GM21529 (cell line): ENCODE measurements at regions not wholly inside any gene's neighbourhood (a gene's known extent, or its start where the extent isn't known, plus 50 kb on each side); places are given as distances from the start of the nearest gene placed in this dataset.

Experiments
- ATAC-seq: cut with Tn5 transposase; IDR thresholded peaks from one replicate; pipeline ENCODE4 v1.9.1; 2021; ENCODE audit not compliant: unreplicated experiment

DNA sequence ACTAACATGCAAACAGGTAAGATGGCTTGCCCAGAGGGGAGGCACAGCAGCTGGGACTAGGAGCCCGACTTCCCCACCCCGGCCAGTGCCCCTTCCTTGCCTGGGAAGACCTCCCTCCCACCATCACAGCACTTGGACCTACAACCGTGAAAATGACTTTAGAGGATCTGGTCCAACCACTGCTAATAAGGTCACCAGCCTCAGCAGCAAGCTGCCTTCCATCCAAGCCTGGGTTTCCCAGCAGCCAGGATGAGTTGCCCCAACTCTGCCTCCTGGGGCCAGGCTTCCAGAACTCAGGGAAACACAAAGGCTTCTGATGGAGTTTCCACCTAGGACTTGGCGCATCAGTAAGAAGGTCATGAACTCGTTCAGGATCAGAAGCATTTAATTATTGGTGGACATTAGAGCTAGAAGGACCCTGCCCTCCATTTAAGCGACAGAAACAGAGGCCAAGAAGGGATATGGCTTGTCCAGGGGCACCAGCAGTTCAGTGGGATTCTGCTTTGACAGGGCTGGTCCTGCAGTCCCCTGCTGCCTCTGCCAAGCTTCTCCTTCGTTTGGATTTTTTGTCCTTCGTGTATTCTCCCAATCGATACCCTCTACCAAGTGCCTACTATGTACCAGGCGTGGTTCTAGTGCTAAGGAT, 403.0 kb upstream of the ID2 start:
- ATAC-seq: no peak

DNA sequence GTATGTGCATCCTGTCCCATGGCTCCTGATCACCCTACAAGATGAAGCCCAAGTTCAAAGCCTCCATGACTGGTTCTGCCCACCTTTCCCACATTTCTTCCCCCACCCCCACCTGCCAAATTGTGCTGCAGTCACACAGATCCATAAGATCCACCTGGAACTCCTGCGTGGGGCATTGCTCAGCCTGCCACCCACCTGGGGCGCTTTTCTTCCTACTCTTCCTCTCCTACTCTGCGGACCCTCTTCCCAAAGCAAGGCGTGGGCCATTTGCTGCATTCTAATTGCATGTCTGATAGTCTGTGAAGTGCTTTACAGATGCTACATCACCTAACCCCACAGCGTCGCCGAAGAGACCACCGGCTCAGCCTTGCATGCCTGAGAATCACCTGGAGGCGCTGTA, 402.4 kb upstream of the ID2 start:
- no peak for ATAC-seq

DNA sequence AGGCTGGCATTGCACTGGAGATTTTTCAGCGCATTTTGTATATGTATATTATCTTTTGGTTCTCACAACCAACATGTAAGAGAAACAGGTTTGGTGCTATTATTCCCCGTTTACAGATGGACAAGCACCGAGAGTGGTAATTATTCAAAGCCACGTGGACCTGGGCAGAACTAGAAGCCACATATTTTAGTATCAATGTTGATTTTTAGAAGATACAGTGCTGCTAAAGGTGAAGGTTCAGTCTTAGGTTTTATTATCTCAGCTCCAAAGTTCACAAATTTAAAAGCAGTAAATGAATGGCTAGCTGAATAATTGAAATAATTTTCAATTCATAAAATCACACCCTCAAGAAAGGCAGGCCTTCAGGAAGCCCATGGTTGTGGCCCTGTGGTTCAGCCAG, 400.6 kb upstream of the ID2 start:
- no peak for ATAC-seq

DNA sequence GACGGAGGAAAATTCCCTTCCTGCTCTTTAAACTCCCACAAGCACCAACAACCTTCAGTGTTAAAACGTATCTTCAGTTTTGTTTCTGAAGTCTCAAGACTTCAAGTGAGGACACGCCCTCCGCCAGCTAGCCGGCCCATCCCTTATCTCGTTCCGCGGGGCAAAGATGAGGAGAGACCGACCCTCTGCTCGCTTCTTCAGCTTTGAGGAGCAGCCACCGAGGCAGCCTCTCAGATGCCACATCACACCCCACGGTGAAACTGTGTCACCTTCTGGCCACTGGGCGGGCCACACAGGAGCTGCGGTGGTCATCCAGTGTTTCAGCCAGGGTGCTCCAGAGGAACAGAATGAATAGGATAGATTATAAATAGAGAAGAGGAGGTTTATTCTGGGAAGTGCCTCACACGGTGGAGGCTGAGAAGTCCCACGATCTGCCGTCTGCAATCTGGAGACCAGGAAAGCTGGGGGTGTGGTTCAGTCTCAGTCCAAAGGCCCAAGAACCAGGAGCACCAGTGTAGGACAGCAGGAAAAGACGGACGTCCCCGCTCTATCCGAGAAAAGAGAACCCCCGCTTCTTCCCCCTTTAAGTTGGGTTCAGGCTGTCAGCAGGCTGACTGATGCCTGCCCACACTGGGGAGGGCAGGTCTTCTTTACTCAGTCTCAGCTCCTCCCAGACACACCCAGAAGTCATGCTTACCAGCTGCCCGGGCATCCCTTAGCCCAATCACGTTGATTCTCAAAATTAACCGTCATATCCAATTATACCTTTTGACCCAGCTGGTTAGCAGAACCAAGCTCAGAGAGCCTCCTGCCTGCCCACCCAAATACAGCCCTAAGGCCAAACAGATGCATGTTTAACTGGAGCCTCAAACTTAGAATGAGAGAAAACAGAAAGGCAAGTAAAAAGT, 399.7 kb upstream of the ID2 start:
- no peak for ATAC-seq

DNA sequence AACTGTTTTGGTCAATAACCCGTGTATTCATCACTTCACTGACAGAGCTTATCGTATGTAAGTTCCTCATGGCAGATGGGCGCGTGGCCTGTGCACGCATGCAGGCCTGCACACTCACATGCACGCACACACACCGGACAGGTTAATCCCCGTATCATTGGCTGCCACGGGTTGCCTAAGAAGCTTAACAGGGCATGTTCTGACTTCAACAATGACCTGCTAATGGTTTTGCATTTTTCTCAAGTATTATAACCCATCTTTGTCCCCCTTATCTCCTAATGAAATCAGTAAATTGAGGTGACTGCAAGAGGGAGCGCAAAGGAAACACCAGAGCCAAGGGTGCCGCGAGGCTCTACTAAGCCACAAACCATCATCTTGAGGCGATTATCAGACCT, 399.0 kb upstream of the ID2 start:
- no peak for ATAC-seq

DNA sequence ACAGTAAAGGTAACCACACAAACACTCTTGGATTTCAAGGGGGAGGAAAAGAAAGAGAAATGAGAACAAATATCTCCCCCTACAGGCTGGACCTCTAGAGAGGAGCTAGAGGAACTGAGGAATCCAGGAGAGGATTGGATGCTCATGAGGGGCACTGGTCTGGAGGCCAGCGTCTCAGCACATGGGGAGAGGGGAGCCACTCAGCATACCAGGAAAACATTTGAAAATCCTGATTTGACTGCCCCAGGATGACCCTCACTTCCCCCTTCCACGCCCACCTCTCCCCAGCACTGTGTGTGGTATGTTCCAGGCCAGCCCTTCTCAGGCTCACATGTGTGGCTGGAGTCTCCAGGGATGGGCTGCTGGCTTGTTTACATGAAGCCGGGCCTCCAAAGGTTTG, 396.8 kb upstream of the ID2 start:
- ATAC-seq: no peak

DNA sequence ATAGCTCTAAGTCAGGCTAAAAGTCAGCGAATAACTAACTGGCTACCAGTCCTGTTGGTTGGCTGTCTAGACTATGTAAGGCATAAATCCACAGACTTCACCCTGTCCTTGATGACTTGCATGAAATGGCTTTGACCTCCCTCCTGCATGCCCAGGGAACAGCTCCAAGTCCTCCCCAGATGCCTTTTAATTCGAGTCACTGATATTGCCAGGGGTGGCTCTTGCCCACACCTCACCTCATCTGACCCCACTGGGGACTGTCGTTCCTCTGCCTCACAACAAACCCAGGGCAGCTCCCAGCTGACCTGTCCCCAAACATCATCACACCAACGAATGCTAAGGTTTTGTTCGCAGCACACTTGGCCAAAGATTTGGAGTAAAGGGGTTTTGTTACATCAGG, 396.0 kb upstream of the ID2 start:
- ATAC-seq: no peak

DNA sequence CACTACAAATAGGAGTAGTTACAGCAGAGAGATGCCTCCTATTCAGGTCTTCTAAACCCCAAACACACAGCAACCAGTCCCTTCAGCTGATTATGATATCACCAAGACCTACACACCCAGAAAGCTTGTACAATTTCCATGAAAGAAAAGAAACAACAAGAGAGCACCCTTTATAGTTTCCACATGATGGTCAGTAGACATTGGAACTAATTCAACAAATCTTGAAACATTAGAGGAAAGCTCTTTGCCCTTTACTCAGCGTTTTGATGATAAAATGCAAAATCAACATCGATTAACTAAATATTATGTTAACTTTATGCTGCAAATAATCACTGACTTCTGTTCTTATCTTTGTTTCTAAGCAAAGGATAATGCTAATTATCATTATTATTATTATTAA, 393.6 kb upstream of the ID2 start:
- ATAC-seq: no peak

DNA sequence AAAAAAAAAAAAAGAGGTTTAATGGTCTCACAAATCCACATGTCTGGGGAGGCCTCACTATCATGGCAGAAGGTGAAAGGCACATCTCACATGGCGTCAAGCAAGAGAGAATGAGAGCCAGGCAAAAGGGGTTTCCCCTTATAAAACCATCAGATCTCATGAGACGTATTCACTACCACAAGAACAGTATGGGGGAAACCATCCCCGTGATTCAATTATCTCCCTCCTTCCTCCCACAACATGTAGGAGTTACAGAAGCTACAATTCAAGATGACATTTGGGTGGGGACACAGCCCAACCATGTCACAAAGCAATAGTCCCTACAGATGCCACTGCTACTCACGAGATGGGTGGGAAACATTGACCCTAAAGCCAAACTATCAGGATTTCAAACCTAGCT, 392.7 kb upstream of the ID2 start:
- no peak for ATAC-seq

DNA sequence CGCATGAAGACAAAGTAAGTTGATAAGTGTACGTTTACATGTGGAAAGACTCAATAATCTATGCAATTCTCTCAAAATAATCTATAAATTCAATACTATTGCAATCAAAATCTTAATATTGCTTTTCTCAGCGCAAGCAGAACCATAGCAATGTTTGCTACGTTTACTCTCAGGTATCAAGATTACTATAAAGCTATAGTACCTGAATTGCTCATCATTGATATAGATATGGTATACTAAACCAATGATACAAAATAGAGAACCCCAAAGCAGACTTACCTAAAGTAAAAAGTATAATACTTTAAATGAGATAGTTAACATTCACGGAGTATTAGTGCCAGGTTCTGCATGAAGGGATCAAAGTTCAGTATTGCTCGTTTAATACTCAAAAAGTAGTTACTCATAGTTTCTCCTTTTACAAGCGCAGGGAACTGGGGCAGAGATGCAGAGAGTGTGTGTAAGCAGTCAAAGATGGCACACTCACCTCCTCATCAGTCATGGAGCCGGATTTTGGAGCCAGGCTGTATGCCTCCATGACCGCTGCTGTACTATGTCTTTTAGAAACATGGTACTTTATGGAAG, 391.0 kb upstream of the ID2 start:
- ATAC-seq: no peak

DNA sequence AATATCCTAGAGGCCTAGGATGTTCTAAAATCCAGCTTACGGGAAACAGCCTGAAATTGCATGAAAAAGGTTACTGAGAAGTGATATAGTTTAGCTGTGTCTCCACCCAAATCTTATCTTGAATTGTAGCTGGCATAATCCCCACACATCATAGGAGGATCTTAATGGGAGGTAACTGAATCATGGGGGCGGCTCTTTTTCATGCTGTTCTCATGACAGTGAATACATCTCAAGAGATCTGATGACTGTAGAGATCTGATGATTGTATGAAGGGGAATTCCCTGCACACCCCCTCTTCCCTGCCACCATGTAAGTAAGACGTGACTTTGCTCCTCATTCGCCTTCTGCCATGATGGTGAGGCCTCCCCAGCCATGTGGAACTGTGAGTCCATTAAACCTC, 385.6 kb upstream of the ID2 start:
- ATAC-seq: no peak

DNA sequence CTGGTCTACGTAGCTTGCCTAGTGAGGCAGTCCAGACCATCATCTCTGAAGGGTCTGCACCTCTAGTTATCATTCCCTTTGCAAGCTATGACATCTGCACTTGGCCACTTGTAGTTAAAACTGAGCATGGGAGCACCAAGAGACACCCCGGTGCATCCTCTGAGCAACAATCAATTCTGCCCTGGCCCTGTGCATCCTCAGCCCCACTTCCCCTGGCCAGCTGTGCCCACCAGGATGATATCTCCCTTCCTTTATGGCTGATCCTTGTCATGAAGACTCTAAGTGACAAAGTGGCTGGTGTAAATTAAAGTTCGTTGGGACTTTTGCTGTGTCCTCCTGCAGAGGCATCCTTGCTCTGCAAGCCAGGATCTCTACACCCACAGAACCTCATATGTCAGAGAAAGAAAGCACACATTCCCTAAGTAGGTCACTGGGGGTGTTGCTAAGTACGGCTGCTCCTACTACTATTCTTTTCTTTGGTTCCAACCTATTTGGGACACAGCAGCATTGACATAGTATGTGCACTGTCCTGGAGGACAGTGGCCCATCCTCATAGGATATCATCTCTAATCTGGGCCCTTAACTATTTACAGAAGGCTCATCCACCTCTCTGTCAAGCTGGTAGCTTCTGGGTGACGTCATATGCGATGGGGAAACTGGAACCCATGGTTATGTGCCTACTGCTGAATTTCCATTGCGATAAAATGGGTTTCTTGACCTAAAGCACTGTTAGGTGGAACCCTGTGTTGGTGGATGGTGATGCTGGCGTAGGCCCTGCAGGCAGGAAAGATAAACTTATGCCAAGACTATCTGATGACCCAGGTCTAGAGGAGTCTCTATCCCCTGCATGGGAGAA, 384.3 kb upstream of the ID2 start:
- no peak for ATAC-seq

DNA sequence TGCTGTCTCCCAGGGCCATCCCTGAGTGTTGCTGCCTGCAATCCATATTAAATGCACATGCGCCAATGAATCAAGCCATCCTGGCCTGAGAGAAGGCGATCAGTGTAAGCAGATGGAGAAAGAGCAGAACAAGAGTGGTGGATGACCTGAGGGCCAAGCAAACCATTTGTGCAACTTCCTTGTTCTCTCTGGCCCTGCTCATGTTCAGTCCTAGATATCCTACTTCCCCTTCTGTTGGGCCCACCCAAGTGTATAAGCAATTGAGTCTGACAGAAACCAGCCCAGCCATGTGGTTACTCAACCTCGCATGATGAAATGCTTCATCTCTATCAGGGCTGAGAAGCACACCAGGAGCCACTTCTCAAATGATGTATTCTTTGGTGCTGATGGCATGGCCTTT, 383.1 kb upstream of the ID2 start:
- no peak for ATAC-seq

DNA sequence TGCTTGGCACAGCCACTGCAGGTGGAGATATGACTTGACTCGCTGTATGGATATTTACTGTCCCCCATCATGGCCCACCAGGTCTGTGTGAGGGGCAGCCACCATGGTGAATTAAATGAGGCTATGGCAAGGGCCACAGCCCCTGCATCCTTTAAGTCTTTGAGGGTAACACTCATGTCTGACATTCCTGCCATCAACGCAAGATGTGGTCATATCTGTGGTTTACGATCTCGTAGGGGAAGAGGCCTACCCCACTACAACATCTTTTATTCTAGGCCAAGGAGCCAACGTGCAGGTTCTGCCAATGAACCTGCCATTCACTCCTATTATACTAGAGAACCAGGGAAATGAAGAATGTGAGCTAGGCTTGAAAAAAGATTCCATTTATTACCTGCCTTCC, 381.6 kb upstream of the ID2 start:
- no peak for ATAC-seq

DNA sequence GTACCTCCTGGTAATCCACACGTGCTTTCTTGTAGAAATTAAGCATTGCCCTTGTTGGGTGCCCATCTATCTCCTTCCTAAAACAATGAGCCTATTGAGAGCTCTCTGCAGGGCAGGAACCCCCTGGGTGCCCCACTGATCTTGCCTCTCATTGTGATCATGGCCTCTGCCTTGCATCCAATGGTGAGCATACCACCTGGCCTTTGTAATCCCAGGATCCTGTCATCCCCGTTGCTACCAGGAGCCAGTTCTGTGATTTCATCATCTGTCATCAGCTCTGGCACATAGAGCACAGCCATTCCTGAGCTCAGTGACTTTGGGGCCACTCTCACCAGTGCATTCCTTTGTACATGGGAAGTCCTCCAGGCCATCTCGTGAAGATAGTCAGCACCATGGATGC, 381.0 kb upstream of the ID2 start:
- no peak for ATAC-seq

DNA sequence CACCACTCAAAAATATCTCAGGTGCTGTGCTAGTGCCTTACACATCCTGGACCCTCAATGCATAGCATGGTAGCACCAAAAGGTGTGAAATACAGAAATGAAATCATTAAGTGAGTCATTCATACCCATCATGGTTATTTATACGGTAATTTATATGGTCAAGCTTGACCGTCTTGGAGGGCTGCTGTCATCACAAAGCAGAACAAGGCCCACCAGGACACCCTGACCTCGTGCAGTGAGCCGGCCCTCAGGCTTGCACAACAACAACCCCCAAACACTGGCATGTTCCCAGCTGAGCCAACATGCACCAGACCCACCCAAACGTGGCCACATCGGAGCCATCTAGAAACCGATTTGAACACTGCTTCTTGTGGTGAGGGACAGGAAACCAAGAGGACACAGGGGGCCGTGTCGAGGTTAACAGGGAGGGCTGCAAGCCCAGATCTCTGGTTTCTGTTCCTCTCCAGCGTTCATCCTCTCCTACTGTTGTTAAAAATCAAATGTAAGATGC, 378.5 kb upstream of the ID2 start:
- peak; percentile 70 for ATAC-seq

DNA sequence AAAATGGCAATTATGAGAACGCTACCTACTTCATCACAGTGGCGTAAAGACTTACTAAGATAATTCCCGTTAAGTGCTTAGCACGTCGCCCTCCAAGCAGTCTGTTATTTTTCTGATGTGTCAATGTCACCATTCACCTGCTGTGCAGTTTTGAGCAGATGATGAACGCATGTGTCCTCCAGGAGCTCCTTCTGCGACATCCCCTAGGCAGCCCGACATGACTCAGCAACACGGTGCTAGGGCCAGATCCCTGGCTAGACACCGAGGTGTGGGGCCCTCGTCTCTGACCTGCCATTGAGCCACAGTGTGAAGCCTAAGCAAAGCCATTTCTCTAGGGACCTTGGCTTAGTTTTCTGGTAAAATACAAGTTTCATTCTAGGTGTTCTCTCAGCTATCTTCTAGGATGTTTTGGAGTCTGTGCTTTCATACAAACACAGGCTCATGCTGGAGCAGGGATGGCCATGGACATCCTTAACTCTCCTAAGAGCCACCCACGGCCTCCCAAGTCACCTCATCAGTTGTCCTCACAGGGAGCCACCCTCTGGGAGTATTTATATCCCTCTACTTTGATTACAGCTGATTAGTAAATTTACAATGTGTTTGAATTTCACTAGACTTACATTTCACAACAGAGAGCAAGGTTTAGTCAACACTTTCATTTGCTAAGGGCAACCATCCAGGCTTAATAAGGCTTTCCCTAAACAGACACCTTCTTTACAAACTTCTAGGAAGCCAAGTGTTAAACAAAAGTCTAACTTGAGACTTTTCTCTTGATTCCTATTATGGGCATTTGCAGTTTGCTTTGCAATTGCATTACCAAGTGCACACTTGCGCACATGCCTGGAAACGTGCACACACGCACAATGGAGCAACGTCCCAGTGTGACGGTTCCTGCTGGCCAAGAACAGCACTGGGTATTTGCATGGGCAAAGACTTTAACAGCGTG, 376.8 kb upstream of the ID2 start:
- no peak for ATAC-seq

DNA sequence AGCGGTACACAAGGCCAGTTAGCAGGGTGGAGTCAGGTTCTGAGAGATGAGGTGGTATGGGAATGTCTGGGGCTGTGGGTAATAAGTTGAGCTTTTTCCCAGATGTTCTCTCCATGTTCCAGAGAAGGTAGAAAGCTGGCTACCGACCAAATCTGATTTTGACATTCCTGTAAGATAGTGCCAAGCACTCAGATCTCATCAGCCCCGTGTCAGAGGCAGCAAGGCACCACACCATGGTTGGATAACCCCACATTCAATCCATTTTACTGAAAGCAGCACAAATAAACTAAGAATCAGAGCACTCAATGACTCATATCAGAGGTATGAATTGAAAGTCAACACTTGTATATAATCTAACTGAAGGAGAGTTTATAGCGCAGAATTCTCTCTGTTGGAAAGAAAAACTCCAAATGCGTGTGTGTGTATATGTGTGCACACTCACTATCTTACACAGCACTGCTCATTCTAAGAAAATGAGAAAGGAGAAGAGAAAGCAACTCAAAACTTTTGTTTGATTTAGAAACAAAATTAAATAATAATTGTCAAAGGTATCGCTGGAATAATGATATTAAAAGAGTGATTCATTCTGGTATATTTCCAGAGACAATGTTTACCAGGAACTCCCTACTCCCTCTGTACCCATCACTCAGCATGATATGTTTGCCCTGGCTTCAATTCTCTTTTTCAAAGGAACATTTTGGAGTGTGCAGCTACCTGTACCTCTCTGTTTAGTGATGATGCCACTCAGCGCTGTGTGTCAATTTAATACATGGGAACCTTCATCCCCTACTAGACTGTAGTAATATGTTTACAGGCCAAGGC, 375.1 kb upstream of the ID2 start:
- ATAC-seq: no peak

DNA sequence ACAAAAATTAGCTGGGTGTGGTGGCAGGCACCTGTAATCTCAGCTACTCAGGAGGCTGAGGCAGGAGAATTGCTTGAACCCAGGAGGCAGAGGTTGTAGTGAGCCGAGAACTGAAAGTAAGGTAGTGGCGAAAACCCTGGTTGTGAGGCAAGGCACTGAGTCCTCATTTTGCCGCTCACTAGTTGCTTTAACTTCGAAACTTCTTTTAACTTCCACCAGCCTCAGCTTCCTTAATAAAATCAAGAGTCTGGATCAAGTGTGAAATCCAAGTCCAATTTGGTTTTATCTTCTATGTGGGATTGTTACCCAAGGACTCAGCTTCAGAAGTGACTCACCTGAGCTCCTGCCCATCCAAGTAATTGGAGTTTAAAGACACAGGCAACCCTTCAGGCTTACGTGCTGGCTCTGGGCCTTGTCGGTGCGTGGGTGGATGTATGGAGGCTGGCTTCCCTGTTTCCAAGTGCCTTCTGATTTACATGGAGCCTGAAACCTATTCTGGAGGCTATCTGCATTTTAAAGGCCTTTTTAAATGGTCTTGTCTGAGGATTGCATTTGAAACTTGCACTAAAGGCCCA, 374.2 kb upstream of the ID2 start:
- ATAC-seq: no peak
